Parathyroid adenoma (tissue), 2 donors: ENCODE measurements at regions not wholly inside any gene's neighbourhood (a gene's known extent, or its start where the extent isn't known, plus 50 kb on each side); places are given as distances from the start of the nearest gene placed in this dataset.

ENCODE experiments used
- H2AFZ ChIP-seq: fragments of 300-600 bp; sonication (generic); one replicate; pipeline ENCODE4 v1.7.0; 2017; ENCODE audit warnings: antibody characterized with exemption, mild to moderate bottlenecking
- H3K27ac ChIP-seq: fragments of 300-600 bp; sonication (generic); one replicate; pipeline ENCODE4 v1.7.0; 2017
- H3K27me3 ChIP-seq: fragments of 300-600 bp; sonication (generic); one replicate; pipeline ENCODE4 v1.7.0; 2017; ENCODE audit warnings: low read length; ENCODE audit not compliant: control insufficient read depth, insufficient read depth
- H3K36me3 ChIP-seq: fragments of 300-600 bp; sonication (generic); one replicate; pipeline ENCODE4 v1.7.0; 2017; ENCODE audit warnings: low read length; ENCODE audit not compliant: control insufficient read depth, insufficient read depth
- H3K4me1 ChIP-seq: fragments of 300-600 bp; sonication (generic); one replicate; pipeline ENCODE4 v1.7.0; 2017; ENCODE audit warnings: control low read depth
- H3K4me2 ChIP-seq: fragments of 300-600 bp; sonication (generic); one replicate; pipeline ENCODE4 v1.7.0; 2017; ENCODE audit warnings: low read length
- H3K4me3 ChIP-seq: fragments of 300-600 bp; sonication (generic); one replicate; pipeline ENCODE4 v1.7.0; 2017; ENCODE audit warnings: low read depth, low read length
- H3K79me2 ChIP-seq: fragments of 300-600 bp; sonication (generic); one replicate; pipeline ENCODE4 v1.7.0; 2017; ENCODE audit warnings: control low read depth
- H3K9ac ChIP-seq: fragments of 300-600 bp; sonication (generic); one replicate; pipeline ENCODE4 v1.7.0; 2017; ENCODE audit warnings: mild to moderate bottlenecking
- H3K9me3 ChIP-seq: fragments of 300-600 bp; sonication (generic); one replicate; pipeline ENCODE4 v1.7.0; 2017; ENCODE audit warnings: low read length; ENCODE audit not compliant: control insufficient read depth
- CTCF ChIP-seq: fragments of 300-600 bp; sonication (generic); IDR thresholded peaks from one replicate; pipeline ENCODE4 v1.7.0; 2017; ENCODE audit warnings: antibody characterized with exemption, mild to moderate bottlenecking
- donor health status: primary hyperparathyroidism.

GRCh38 chr7:46626691-46627310 lies 705.7 kb upstream of the IGFBP3 start:
- no peaks in the 10 kb centered on the region for H3K36me3 ChIP-seq
- no peak overlapping the region for H3K4me2 ChIP-seq
- no peak for TF ChIP-seq CTCF
- H3K4me1 ChIP-seq: no peaks in the 10 kb centered on the region
- no peaks in the 10 kb centered on the region for H3K9me3 ChIP-seq
- H2AFZ ChIP-seq: no peak overlapping the region
- no peak overlapping the region for H3K4me3 ChIP-seq
- no peak overlapping the region for H3K27ac ChIP-seq
- no peaks in the 10 kb centered on the region for H3K27me3 ChIP-seq
- H3K9ac ChIP-seq: no peak overlapping the region
- no peaks in the 10 kb centered on the region for H3K79me2 ChIP-seq

DNA sequence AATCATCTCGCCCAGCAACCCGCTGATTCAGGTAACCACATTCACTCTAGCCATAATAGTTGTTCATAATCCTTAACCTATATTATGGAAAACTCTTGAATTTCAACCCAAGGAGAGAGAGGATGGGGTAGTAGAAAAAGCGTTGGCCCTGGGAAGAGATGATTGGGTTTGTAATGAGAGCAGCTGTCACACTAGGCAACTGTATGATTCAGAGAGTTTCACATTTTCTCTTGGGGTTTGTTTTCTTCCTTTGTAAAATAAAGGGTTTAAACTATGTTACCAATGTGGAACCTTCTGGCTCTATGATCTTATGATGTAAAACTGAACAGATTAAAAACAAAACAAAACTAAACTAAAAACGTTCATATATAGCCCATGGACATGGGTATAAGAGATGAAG lies 705.2 kb upstream of the IGFBP3 start:
- no peak overlapping the region for H3K4me2 ChIP-seq
- H3K9ac ChIP-seq: no peak overlapping the region
- H3K9me3 ChIP-seq: no peaks in the 10 kb centered on the region
- H3K27ac ChIP-seq: no peak overlapping the region
- no peaks in the 10 kb centered on the region for H3K4me1 ChIP-seq
- H3K79me2 ChIP-seq: no peaks in the 10 kb centered on the region
- no peaks in the 10 kb centered on the region for H3K36me3 ChIP-seq
- TF ChIP-seq CTCF: no peak
- no peak overlapping the region for H2AFZ ChIP-seq
- no peak overlapping the region for H3K4me3 ChIP-seq
- H3K27me3 ChIP-seq: no peaks in the 10 kb centered on the region

DNA sequence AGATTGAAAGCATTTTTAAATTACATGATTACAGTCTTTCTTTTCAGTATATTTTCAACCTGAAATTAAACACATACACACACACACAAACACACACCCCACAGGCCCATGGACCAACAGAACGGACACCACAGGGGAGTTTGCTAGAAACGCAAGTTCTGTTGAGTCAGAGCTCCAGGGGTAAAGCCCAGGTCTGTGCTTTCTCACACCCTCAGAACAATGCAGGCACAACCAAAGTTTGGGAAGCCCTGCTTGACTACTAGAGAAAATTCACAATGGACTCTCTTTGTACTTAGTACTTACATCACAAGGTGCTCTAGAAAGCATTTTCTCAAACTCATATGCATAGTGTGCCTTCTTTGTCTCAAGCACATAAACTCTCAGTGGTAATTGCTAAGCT lies 704.0 kb upstream of the IGFBP3 start:
- no peak for TF ChIP-seq CTCF

DNA sequence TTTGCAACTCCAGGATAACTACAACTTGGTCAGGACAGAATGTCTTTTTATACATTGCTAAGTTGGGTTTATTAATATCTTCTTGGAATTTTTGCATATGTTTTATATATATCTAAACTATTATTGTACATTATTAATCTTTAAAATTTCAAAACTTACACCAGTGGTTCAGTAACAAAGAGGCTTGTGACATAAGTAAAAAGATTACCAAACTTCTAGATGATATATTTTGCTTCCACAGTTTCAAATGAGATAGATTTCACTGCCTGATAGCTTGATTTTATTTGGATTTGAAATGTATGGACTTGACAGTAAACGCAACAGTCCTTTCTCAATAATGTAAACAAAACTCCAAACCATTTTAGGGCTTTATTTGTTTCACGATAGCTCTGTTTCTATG lies 701.2 kb upstream of the IGFBP3 start:
- no peak overlapping the region for H3K27ac ChIP-seq
- no peaks in the 10 kb centered on the region for H3K27me3 ChIP-seq
- no peaks in the 10 kb centered on the region for H3K4me1 ChIP-seq
- H3K9ac ChIP-seq: no peak overlapping the region
- no peak overlapping the region for H3K4me3 ChIP-seq
- H3K4me2 ChIP-seq: no peak overlapping the region
- H3K9me3 ChIP-seq: no peaks in the 10 kb centered on the region
- no peak overlapping the region for H2AFZ ChIP-seq
- TF ChIP-seq CTCF: no peak
- no peaks in the 10 kb centered on the region for H3K79me2 ChIP-seq
- H3K36me3 ChIP-seq: no peaks in the 10 kb centered on the region

More for the DNA sequence above, 704.0 kb upstream of the IGFBP3 start:
- no peak overlapping the region for H3K4me3 ChIP-seq
- no peak overlapping the region for H3K27ac ChIP-seq
- no peaks in the 10 kb centered on the region for H3K27me3 ChIP-seq
- H3K9me3 ChIP-seq: no peaks in the 10 kb centered on the region
- H3K4me2 ChIP-seq: no peak overlapping the region
- H2AFZ ChIP-seq: no peak overlapping the region
- no peaks in the 10 kb centered on the region for H3K79me2 ChIP-seq
- H3K4me1 ChIP-seq: no peaks in the 10 kb centered on the region
- H3K9ac ChIP-seq: no peak overlapping the region
- no peaks in the 10 kb centered on the region for H3K36me3 ChIP-seq

DNA sequence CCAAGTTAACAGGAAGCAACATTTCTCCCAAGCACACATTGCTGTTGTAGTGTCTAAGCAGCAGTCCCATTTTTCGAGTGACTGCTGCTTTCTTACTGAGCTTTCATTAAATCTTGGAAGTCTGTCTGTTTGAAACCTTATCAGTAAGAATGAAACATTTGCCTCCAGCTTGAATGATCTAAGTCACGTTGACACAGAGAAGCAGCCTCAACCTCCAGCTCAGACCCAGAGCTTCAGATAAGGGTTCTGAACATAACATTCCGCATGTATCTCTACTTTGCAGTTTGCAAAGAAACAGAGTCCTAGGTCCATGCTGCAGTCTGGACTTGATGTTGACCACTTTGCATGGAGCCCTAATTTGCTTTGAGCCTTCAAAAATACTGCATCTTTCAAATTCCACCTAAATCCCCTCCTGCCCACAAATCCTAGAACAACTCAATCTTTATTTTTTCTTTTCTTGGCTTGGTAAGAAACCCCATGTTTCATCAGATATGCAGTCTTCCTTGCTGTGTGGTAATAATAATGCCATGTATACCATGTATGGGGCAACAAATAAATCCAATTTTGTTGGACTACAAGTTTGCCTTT lies 698.7 kb upstream of the IGFBP3 start:
- no peak overlapping the region for H3K9ac ChIP-seq
- no peaks in the 10 kb centered on the region for H3K27me3 ChIP-seq
- H3K79me2 ChIP-seq: no peaks in the 10 kb centered on the region
- H3K4me3 ChIP-seq: no peak overlapping the region
- H3K9me3 ChIP-seq: no peaks in the 10 kb centered on the region
- H3K4me2 ChIP-seq: no peak overlapping the region
- H2AFZ ChIP-seq: no peak overlapping the region
- H3K4me1 ChIP-seq: no peaks in the 10 kb centered on the region
- no peaks in the 10 kb centered on the region for H3K36me3 ChIP-seq
- no peak for TF ChIP-seq CTCF
- no peak overlapping the region for H3K27ac ChIP-seq
